ENCODE measurements at regions not wholly inside any gene's neighbourhood (a gene's known extent, or its start where the extent isn't known, plus 50 kb on each side); places are given as distances from the start of the nearest gene placed in this dataset.
A peak's percentile ranks its signal among the peaks of the same experiment; 100 is the strongest.

GRCh38 chr4:184900184-184900583 lies 74.4 kb upstream of the ACSL1 start:
- no peaks in the 10 kb centered on the region for H3K36me3 ChIP-seq
- intact Hi-C loops (cut with DNase I): no loop called here
- ATAC-seq (peak; percentile 26 to 49 (median 37)), DNase-seq (no peak)
- H3K9me3 ChIP-seq: no peaks in the 10 kb centered on the region
- no peak overlapping the region for H3K4me3 ChIP-seq
- peaks cover 0 to 75% (median 23%) of the 10 kb centered on the region in 4 donors for H3K4me1 ChIP-seq
- no peak for TF ChIP-seq CTCF (IDR thresholded peaks at IDR 0.05)
- no peak for TF ChIP-seq POLR2A (IDR thresholded peaks at IDR 0.05)
- peak overlapping the region; percentile 75 to 96 (median 82) for H3K27ac ChIP-seq
- no peaks in the 10 kb centered on the region for H3K27me3 ChIP-seq
- WGBS (ENCODE audit: insufficient coverage, low coverage, low lambda C conversion rate, missing lambda C conversion rate): 48% methylated on average over 6 of the region's 6 CpGs

GRCh38 chr4:184902550-184902949 lies 76.8 kb upstream of the ACSL1 start:
- H3K4me3 ChIP-seq: no peak overlapping the region
- H3K27me3 ChIP-seq: no peaks in the 10 kb centered on the region
- H3K36me3 ChIP-seq: no peaks in the 10 kb centered on the region
- H3K4me1 ChIP-seq: peaks cover 0 to 55% (median 16%) of the 10 kb centered on the region in 4 donors
- ATAC-seq (peak; percentile 5 to 23 (median 20)), DNase-seq (no peak)
- peak overlapping the region; percentile 18 to 96 (median 55) for H3K27ac ChIP-seq
- 64% methylated on average over 2 of the region's 2 CpGs for WGBS (ENCODE audit: insufficient coverage, low coverage, low lambda C conversion rate, missing lambda C conversion rate)
- H3K9me3 ChIP-seq: no peaks in the 10 kb centered on the region
- intact Hi-C loops (cut with DNase I): no loop called here
- TF ChIP-seq POLR2A (IDR thresholded peaks at IDR 0.05): no peak
- TF ChIP-seq CTCF (IDR thresholded peaks at IDR 0.05): no peak

- intact Hi-C loops (cut with DNase I): no loop called here
- Histone ChIP-seq H3K27me3 (no peaks in the 10 kb centered on the region), H3K27ac (no peak overlapping the region), H3K9me3 (no peaks in the 10 kb centered on the region), H3K36me3 (no peaks in the 10 kb centered on the region), H3K4me1 (peaks cover 0 to 16% (median 7%) of the 10 kb centered on the region in 4 donors), H3K4me3 (no peak overlapping the region)
- DNase-seq: no peak
- TF ChIP-seq CTCF (IDR thresholded peaks at IDR 0.05) (no peak), POLR2A (IDR thresholded peaks at IDR 0.05) (no peak)
- ATAC-seq: no peak
- 82% methylated on average over 4 of the region's 4 CpGs for WGBS (ENCODE audit: insufficient coverage, low coverage, low lambda C conversion rate, missing lambda C conversion rate)
Observed at GRCh38 chr4:184906480-184907097, 80.8 kb upstream of the ACSL1 start.

- peak in 1 of 4 donors; percentile 21 for TF ChIP-seq CTCF (IDR thresholded peaks at IDR 0.05)
- no peak for TF ChIP-seq POLR2A (IDR thresholded peaks at IDR 0.05)
- 100% methylated on average over 1 of the region's 1 CpG for WGBS (ENCODE audit: insufficient coverage, low coverage, low lambda C conversion rate, missing lambda C conversion rate)
- peak; percentile 42 to 73 (median 60) for ATAC-seq
- Histone ChIP-seq H3K36me3 (no peaks in the 10 kb centered on the region), H3K9me3 (no peaks in the 10 kb centered on the region), H3K4me3 (no peak overlapping the region), H3K4me1 (peaks cover 0 to 10% (median 5%) of the 10 kb centered on the region in 4 donors), H3K27ac (no peak overlapping the region), H3K27me3 (no peaks in the 10 kb centered on the region)
- no peak for DNase-seq
- intact Hi-C loops (cut with DNase I): no loop called here
Observed at GRCh38 chr4:184907216-184907615, 81.4 kb upstream of the ACSL1 start.
